ENCODE measurements at regions not wholly inside any gene's neighbourhood (a gene's known extent, or its start where the extent isn't known, plus 50 kb on each side); places are given as distances from the start of the nearest gene placed in this dataset.

- no peak for TF ChIP-seq HNF1A (IDR thresholded peaks at IDR 0.05; ENCODE audit: low read depth)
- no peak for TF ChIP-seq HNF1A (CRISPR knock-in tag; IDR thresholded peaks at IDR 0.05; ENCODE audit: borderline replicate concordance)
- no peak for TF ChIP-seq ZNF644 (CRISPR knock-in tag; IDR thresholded peaks at IDR 0.05; ENCODE audit: low read depth)
- TF ChIP-seq MYNN (CRISPR knock-in tag; IDR thresholded peaks at IDR 0.05; ENCODE audit: low read depth), result no peak
- no peak for TF ChIP-seq TCF7 (IDR thresholded peaks at IDR 0.05; ENCODE audit: low read depth)
- no peak for TF ChIP-seq SMARCC2 (IDR thresholded peaks at IDR 0.05)
- no peak for TF ChIP-seq MATR3 (CRISPR knock-in tag; IDR thresholded peaks at IDR 0.05)
- no peak for TF ChIP-seq ZNF660 (CRISPR knock-in tag; IDR thresholded peaks at IDR 0.05; ENCODE audit: borderline replicate concordance, low read depth)
- no peak for TF ChIP-seq DMAP1 (CRISPR knock-in tag; IDR thresholded peaks at IDR 0.05)
- TF ChIP-seq KIAA2018 (CRISPR knock-in tag; IDR thresholded peaks at IDR 0.05; ENCODE audit: borderline replicate concordance), result no peak
- TF ChIP-seq ZNF770 (CRISPR knock-in tag; IDR thresholded peaks at IDR 0.05), result no peak
- no peak for TF ChIP-seq TEAD3 (CRISPR knock-in tag; optimal IDR thresholded peaks at IDR 0.05; ENCODE audit: borderline replicate concordance)
- TF ChIP-seq CENPX (CRISPR knock-in tag; IDR thresholded peaks at IDR 0.05), result no peak
- no peak for TF ChIP-seq LBX2 (CRISPR knock-in tag; IDR thresholded peaks at IDR 0.05; ENCODE audit: borderline replicate concordance)
- TF ChIP-seq NFKBIZ (CRISPR knock-in tag; IDR thresholded peaks at IDR 0.05), result no peak
These were observed 52.6 kb upstream of the ARAP3 start (continued) for GRCh38 chr5:141734501-141735229.

Measured in HepG2 (cell line).